ENCODE measurements at regions not wholly inside any gene's neighbourhood (a gene's known extent, or its start where the extent isn't known, plus 50 kb on each side); places are given as distances from the start of the nearest gene placed in this dataset.

DNA sequence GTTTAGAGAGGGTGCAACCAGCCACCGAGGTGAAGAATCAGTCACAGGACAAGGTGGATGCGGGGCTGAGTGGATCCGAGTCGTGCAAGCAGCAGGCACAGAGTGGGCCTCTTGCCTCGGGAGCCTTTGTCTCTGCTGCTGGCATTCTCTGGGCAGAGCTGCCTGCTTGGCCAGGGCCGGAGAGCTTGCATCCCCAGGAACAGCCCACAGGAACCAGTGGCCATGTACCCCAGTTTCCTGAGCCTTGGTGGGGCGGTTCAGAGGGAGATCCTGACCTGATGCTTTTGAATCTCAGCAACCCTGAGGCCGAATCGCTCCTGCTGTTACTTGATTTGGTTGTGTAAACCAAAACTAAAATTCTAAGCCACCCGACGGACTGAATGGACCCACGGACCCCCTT is 50.1 kb upstream of the EIF5 start:
- no peak for ATAC-seq

More for the DNA sequence above, 50.1 kb upstream of the EIF5 start:
- no peak for TF ChIP-seq GLIS3 (CRISPR knock-in tag; IDR thresholded peaks at IDR 0.05)
- TF ChIP-seq, protein P1, sequence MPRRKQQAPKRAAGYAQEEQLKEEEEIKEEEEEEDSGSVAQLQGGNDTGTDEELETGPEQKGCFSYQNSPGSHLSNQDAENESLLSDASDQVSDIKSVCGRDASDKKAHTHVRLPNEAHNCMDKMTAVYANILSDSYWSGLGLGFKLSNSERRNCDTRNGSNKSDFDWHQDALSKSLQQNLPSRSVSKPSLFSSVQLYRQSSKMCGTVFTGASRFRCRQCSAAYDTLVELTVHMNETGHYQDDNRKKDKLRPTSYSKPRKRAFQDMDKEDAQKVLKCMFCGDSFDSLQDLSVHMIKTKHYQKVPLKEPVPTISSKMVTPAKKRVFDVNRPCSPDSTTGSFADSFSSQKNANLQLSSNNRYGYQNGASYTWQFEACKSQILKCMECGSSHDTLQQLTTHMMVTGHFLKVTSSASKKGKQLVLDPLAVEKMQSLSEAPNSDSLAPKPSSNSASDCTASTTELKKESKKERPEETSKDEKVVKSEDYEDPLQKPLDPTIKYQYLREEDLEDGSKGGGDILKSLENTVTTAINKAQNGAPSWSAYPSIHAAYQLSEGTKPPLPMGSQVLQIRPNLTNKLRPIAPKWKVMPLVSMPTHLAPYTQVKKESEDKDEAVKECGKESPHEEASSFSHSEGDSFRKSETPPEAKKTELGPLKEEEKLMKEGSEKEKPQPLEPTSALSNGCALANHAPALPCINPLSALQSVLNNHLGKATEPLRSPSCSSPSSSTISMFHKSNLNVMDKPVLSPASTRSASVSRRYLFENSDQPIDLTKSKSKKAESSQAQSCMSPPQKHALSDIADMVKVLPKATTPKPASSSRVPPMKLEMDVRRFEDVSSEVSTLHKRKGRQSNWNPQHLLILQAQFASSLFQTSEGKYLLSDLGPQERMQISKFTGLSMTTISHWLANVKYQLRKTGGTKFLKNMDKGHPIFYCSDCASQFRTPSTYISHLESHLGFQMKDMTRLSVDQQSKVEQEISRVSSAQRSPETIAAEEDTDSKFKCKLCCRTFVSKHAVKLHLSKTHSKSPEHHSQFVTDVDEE (CRISPR knock-in tag; IDR thresholded peaks at IDR 0.05): no peak
- TF ChIP-seq ZNF8 (CRISPR knock-in tag; IDR thresholded peaks at IDR 0.05): no peak
